Stimulated activated CD4-positive, alpha-beta T cell treated with anti-CD3 and anti-CD28 coated beads, Interleukin-15, amount 100 ng/mL, for 48 hours (primary cell): ENCODE measurements at regions not wholly inside any gene's neighbourhood (a gene's known extent, or its start where the extent isn't known, plus 50 kb on each side); places are given as distances from the start of the nearest gene placed in this dataset.
"Not testable (repeated sequence)": the region's sequence is repeated elsewhere in the genome, so short reads cannot be mapped to it uniquely, and the experiment has no call there.

Source experiments
- DNase-seq, 2 donors: peaks; one replicate each; pipeline ENCODE4 v3.0.0-alpha.2; 2020; ENCODE audit warnings: low read depth in 2 of 2

DNA sequence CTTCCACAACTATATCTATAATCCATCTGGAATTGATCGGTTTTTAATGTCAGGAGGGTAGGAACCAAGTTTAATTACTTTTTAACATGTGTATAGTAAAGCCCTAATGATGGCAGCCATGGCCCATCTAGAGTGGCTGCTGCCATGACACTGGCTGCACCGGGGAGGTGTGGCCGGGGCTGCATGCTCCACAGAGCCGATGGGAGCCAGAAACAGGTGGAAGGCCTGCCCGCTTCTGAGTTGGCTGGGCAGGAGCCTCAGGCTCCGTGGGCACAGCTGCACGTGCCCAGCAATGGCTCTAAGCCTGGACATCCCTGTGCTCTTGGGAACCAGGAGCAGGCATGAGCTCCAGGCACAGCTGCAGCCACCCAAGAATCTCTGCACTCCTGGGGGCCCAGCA, 73.0 kb downstream of the GBP6 start:
- DNase-seq: no peak

DNA sequence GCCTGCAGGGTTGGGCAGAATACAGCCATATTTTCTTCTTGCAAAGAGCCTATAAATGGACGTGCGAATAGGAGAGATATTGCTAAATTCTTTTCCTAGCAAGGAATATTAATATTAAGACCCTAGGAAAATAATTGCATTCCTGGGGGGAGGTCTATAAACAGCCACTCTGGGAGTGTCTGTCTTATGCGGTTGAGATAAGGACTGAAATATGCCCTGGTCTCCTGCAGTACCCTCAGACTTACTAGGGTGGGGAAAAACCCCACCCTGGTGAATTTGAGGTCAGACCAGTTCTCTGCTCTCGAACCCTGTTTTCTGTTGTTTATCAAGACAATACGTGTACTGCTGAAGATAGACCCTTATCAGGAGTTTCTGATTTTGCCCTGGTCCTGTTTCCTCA, 74.4 kb downstream of the GBP6 start:
- DNase-seq: not testable (repeated sequence)

- DNase-seq: no peak
Measured at GRCh38 chr1:89440911-89441310, 77.1 kb downstream of the GBP6 start.

- DNase-seq: no peak
Measured at GRCh38 chr1:89444791-89445190, 79.8 kb upstream of the LRRC8B start.

DNA sequence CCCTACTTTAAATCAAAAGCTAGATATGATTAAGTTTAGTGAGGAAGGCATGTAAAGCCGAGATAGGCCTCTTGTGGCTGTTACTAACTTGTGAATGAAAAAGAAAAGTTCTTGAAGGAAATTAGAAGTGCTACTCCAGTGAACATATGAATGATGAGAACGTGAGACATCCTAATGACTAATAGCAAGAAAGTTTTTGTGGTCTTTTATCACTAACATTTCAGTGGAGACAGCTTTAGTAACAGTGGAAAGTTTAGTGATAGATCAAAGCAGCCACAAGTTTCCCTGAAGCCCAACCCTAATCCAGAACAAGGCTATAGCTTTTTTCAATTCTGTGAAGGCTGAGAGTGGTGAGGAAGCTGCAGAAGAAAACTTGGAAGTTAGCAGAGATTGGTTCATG, 73.6 kb upstream of the LRRC8B start:
- DNase-seq: peak in 1 of 2 donors; percentile 23

DNA sequence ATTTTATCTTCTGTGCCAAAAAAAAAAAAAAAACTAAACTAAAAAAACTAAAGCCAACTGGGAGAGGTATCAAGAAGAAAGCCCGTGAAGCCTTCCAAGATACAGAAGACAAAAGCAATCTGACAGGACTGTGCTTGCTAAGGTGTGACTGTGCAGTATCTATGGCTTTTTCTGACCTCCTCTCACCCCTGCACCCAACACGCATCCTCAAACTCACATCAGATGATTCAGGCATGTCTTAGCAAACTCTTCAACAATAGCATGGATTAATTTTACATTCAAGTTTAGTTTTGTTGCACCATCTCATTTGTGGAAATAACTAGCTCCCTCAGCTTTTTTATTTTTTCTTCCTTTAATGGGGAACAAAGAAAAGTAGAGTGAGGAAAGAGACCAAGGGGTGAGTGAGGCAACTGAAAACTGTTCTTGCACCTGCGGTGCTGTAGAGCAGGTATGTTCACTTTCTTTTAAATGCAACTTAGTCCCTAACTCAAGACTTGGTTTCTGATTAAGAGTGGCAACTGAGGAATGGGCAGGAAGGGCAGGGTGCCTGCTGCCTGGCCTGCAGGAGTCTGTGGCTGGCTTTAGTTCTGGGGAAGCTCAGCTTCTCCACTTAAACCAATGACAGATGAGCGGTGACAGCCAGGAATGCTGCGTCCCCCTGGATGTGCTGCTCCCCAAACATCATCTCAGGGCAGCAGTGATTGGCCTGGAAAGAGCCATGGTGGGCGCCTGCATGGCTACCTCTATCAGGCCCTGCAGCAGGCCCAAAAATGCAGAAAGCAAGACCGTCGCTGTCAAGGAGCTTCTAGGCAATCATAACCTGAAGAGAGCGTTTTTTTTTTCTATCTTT, 71.3 kb upstream of the LRRC8B start:
- no peak for DNase-seq

DNA sequence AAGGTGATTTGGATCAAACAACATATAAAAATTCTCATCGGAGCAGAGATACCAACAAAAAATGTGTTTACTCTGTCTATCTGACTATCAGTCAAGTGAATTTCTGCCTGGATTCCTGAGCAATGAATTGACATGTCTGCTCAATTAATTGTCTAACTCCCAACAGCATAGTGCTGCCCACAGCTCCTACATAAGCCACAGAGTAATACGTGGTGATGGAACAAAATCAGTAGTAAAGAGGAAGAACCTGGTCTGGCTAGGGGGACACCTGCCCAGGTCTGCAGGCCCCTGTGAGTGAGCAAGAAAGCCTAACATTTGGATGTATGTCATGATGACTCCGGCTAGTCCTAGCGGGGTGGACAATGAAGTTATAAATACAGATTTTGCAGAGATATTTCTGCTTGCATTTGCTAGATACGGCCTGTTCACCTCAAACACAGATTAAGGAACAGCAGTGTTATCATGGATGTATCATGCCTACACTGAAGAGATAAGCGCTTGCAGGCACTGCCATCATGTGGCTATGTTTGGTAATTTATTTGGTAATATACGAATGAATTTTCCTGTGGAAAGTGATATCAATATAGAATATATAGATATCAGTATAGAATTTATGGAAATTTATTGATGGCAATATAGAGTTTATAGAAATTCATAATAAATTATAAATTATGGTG, 69.6 kb upstream of the LRRC8B start:
- peak; percentile 41 to 47 for DNase-seq

DNA sequence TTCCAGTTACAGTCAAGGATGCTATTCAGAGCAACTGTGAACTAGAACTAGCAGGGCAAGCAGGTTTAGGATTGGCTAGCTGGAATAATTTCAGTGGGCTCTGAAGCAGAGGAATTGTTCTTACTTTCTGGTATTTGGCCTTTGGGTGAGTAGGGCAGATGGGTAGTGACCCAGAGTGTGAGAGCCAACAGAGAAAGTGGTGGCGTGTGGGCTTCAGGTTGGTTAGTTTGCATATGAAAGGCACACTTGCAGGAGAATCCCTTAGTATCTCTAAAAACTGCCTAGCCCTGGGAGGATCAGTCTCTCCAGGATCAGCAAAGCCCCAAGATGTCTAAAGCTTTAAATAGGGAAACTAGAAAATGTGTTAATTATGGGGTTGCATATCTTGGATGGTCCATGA, 67.6 kb upstream of the LRRC8B start:
- DNase-seq: no peak

DNA sequence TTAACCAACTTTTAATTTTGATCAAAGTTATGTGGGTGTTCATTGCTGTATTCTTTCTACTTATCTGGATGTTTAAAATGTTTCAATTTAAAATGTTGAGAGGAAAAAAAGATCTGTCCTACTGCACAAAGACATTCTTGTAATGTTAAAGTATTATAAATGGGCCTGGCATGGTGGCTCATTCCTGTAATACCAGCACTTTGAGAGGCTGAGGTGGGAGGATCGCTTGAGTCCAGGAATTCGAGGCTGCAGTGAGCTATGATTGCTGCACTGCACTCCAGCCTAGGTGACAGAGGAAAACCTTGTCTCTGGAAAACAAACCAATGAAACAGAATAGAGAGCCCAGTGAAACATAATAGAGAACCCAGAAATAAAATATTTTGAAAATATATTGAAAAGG, 65.5 kb upstream of the LRRC8B start:
- no peak for DNase-seq

GRCh38 chr1:89460325-89460724, 64.3 kb upstream of the LRRC8B start:
- DNase-seq: no peak

DNA sequence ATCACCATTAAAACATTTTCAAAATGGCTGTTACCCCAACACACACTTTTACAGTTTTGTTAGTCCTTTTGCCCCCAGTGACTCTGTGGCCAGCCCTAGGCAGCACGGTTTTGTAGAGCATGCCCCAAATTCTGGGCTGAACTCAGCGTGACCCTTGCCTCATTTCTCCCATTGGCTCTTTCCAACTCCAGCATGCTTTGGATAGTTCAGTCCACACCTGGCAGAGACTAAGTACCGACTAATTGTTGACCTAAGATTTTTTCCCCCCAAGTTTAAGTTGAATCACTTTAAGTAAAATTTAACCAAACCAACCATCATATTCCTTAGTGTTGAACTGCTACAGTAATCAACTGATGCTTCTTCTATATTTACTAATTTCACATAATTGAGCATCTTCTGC, 62.4 kb upstream of the LRRC8B start:
- DNase-seq: no peak

DNA sequence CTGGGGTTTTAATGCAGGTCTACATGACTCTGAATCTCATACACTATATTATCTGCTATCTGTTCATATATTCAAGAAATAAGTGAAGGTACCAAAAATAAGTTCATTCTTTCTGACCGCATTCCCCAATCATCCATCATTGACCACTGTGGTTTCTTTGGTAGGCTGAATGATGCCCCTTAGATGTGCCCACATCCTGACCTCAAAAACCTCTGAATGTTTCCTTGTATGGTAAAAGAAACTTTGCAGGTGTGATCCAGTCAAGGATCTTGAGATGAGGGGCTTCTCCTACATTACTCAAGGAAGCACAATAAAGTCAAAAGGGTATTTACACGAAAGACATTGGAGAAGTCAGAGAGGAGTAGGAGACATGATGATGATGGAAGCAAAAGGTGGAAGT, 60.6 kb upstream of the LRRC8B start:
- no peak for DNase-seq

DNA sequence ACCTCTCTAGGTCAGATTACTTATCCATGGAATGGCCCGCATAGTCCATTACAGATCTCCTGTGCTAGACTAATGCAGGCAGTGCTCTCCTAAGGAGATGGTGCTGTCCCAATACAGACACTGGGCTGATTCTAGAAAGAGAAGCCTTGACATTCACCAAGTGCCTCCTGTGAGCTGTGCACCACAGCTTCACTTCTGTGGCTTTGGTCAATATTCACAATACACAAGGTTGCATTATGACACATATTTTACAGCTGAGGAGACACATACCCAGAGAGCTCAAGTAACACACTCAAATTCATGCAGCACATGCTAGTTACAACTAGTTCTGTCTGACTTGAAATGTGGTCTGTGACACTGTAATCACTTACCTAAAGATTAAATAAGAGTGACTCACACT, 59.4 kb upstream of the LRRC8B start:
- no peak for DNase-seq

- no peak for DNase-seq
Measured at GRCh38 chr1:89466307-89466930, 58.2 kb upstream of the LRRC8B start.

- DNase-seq: no peak
Measured at GRCh38 chr1:89472253-89472652, 52.4 kb upstream of the LRRC8B start.

GRCh38 chr1:89472886-89473417, 51.7 kb upstream of the LRRC8B start:
- no peak for DNase-seq
